IMR-90 (cell line): ENCODE measurements at regions not wholly inside any gene's neighbourhood (a gene's known extent, or its start where the extent isn't known, plus 50 kb on each side); places are given as distances from the start of the nearest gene placed in this dataset.

Experiments
- CHD1 ChIP-seq: IDR thresholded peaks from 2 replicates; pipeline ENCODE4 v1.6.1; 2012; ENCODE audit warnings: low read depth, low read length, improper control_type of control experiment
- POLR2A ChIP-seq: IDR thresholded peaks from 2 replicates; pipeline ENCODE4 v1.6.1; 2012; ENCODE audit warnings: mild to moderate bottlenecking, low read depth, low read length
- RCOR1 ChIP-seq: IDR thresholded peaks from 2 replicates; pipeline ENCODE4 v1.6.1; 2012; ENCODE audit warnings: mild to moderate bottlenecking, low read length, improper control_type of control experiment; ENCODE audit not compliant: insufficient replicate concordance
- TF ChIP-seq, protein P1 (sequence below): conservative IDR thresholded peaks from 2 replicates; pipeline ENCODE4 v1.5.1; 2012; ENCODE audit warnings: mild to moderate bottlenecking, low read depth, low read length, improper control_type of control experiment

DNA sequence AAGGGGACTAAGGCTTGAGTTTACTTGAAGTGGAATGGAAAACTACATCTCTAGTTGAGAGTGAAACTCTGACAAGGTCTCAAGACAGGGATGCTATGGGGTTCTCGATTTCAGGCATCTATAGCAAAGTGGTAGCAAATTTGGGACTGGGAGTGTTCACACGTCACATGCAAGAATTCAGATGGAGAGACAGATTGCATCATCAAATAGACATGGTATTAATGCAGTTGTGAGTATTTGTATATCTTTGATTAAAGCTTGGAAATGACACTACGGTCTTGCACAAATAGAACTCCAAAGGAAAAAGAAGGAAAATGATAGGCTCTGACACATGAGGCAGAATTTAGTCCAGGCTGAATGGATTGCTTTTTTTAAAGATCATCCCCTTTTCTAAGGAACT, 1061.6 kb upstream of the FANCL start:
- TF ChIP-seq RCOR1, result no peak
- TF ChIP-seq, protein P1, sequence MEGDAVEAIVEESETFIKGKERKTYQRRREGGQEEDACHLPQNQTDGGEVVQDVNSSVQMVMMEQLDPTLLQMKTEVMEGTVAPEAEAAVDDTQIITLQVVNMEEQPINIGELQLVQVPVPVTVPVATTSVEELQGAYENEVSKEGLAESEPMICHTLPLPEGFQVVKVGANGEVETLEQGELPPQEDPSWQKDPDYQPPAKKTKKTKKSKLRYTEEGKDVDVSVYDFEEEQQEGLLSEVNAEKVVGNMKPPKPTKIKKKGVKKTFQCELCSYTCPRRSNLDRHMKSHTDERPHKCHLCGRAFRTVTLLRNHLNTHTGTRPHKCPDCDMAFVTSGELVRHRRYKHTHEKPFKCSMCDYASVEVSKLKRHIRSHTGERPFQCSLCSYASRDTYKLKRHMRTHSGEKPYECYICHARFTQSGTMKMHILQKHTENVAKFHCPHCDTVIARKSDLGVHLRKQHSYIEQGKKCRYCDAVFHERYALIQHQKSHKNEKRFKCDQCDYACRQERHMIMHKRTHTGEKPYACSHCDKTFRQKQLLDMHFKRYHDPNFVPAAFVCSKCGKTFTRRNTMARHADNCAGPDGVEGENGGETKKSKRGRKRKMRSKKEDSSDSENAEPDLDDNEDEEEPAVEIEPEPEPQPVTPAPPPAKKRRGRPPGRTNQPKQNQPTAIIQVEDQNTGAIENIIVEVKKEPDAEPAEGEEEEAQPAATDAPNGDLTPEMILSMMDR, result no peak
- no peak for TF ChIP-seq POLR2A
- no peak for TF ChIP-seq CHD1
